SH-SY5Y (cell line): ENCODE measurements at regions not wholly inside any gene's neighbourhood (a gene's known extent, or its start where the extent isn't known, plus 50 kb on each side); places are given as distances from the start of the nearest gene placed in this dataset.

Experiments used
- GATA2 ChIP-seq: IDR thresholded peaks from 2 replicates; pipeline ENCODE4 v1.6.1; 2011; ENCODE audit warnings: mild to moderate bottlenecking, low read depth, low read length
- GATA3 ChIP-seq: IDR thresholded peaks from 2 replicates; pipeline ENCODE4 v1.6.1; 2011; ENCODE audit warnings: low read depth, mild to moderate bottlenecking, low read length, moderate library complexity

DNA sequence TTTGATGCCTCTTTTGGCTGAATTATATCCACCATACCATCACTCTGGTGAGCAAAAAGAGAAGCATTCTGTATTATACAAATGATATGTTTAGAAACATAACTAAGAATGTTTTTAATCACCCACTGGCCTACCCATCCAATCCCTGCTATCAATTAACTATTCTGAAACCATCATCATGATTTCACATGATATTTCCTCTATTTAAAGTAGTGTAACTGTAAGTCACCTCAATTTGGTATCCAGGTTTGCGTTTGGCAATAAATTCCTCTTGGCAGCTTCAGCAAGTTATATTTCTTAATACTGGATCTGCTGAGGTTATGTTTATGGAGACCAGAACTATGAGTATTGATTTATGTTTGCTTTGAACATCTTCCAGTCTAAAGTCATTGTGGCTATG is 332.1 kb downstream of the UTRN start:
- no peak for TF ChIP-seq GATA2
- TF ChIP-seq GATA3 = no peak
